ENCODE measurements at regions not wholly inside any gene's neighbourhood (a gene's known extent, or its start where the extent isn't known, plus 50 kb on each side); places are given as distances from the start of the nearest gene placed in this dataset.

- Histone ChIP-seq H3K27me3 (no peaks in the 10 kb centered on the region), H3K4me1 (no peaks in the 10 kb centered on the region), H3K36me3 (no peaks in the 10 kb centered on the region), H3K9me3 (no peaks in the 10 kb centered on the region), H3K27ac (no peak overlapping the region), H3K4me3 (no peak overlapping the region)
- intact Hi-C loops (cut with DNase I): no loop called here
- 68 to 74% methylated on average over 7 of the region's 7 CpGs for WGBS, 2 donors
- TF ChIP-seq CTCF (IDR thresholded peaks at IDR 0.05): no peak
- no peak for ATAC-seq
- DNase-seq: no peak
These were observed 270.0 kb upstream of the PEX5L start for GRCh38 chr3:180306691-180307090.

- TF ChIP-seq CTCF (IDR thresholded peaks at IDR 0.05): no peak
- WGBS, 2 donors: 62 to 73% methylated on average over 1 of the region's 1 CpG
- Histone ChIP-seq H3K9me3 (no peaks in the 10 kb centered on the region), H3K36me3 (no peaks in the 10 kb centered on the region), H3K27me3 (no peaks in the 10 kb centered on the region), H3K4me1 (no peaks in the 10 kb centered on the region), H3K27ac (no peak overlapping the region), H3K4me3 (no peak overlapping the region)
- DNase-seq (no peak), ATAC-seq (no peak)
- intact Hi-C loops (cut with DNase I): no loop called here
These were observed 274.5 kb upstream of the PEX5L start for GRCh38 chr3:180311242-180311641.

- ATAC-seq (no peak), DNase-seq (no peak)
- Histone ChIP-seq H3K27me3 (no peaks in the 10 kb centered on the region), H3K9me3 (no peaks in the 10 kb centered on the region), H3K4me3 (no peak overlapping the region), H3K36me3 (no peaks in the 10 kb centered on the region), H3K27ac (no peak overlapping the region), H3K4me1 (no peaks in the 10 kb centered on the region)
- intact Hi-C loops (cut with DNase I): no loop called here
- TF ChIP-seq CTCF (IDR thresholded peaks at IDR 0.05): no peak
- 39 to 46% methylated on average over 2 of the region's 2 CpGs for WGBS, 2 donors
These were observed 279.6 kb upstream of the PEX5L start for GRCh38 chr3:180316321-180316720.

- intact Hi-C loops (cut with DNase I): no loop called here
These were observed 282.5 kb upstream of the TTC14 start for GRCh38 chr3:180319461-180319860.

More at GRCh38 chr3:180319461-180319860, 282.5 kb upstream of the TTC14 start:
- H3K9me3 ChIP-seq: no peaks in the 10 kb centered on the region
- ATAC-seq (no peak), DNase-seq (no peak)
- WGBS, 2 donors: 78 to 86% methylated on average over 2 of the region's 2 CpGs
- no peak for TF ChIP-seq CTCF (IDR thresholded peaks at IDR 0.05)
- no peaks in the 10 kb centered on the region for H3K27me3 ChIP-seq
- no peak overlapping the region for H3K27ac ChIP-seq
- H3K36me3 ChIP-seq: no peaks in the 10 kb centered on the region
- H3K4me1 ChIP-seq: no peaks in the 10 kb centered on the region
- H3K4me3 ChIP-seq: no peak overlapping the region

All from heart right ventricle (tissue), 16 donors.